CD4-positive, alpha-beta memory T cell (primary cell): ENCODE measurements at regions not wholly inside any gene's neighbourhood (a gene's known extent, or its start where the extent isn't known, plus 50 kb on each side); places are given as distances from the start of the nearest gene placed in this dataset.

Experiments
- CTCF ChIA-PET: fragments of 350-600 bp; sonication (Branson Sonifier 250); formaldehyde crosslinking; loops from one replicate; lab custom pipeline; 2021; ENCODE audit warnings: inconsistent platforms; ENCODE audit not compliant: partially characterized antibody; lab: Charles Lee
- POLR2A ChIA-PET: fragments of 350-600 bp; sonication (Branson Sonifier 250); formaldehyde crosslinking; loops from one replicate; lab custom pipeline; 2021; ENCODE audit not compliant: partially characterized antibody; lab: Charles Lee
- DNase-seq, 5 donors: peaks; one replicate each; pipeline versions ENCODE4 v3.0.0 to v3.0.0-alpha.2; 2020 to 2022; ENCODE audit warnings: mixed read lengths in 1 of 5
- H3K27ac ChIP-seq: one replicate; pipeline ENCODE4 v1.7.0; 2013; ENCODE audit warnings: low read depth, low read length
- H3K27me3 ChIP-seq: 2 replicates; pipeline ENCODE4 v1.7.0; 2013; ENCODE audit warnings: mild to moderate bottlenecking, low read length, moderate library complexity; ENCODE audit not compliant: insufficient read depth
- H3K36me3 ChIP-seq: 2 replicates; pipeline ENCODE4 v1.7.0; 2013; ENCODE audit warnings: mild to moderate bottlenecking, low read length, moderate library complexity; ENCODE audit not compliant: insufficient read depth
- H3K4me1 ChIP-seq: 2 replicates; pipeline ENCODE4 v1.7.0; 2013; ENCODE audit warnings: mild to moderate bottlenecking, low read length, moderate library complexity; ENCODE audit not compliant: insufficient read depth
- H3K4me3 ChIP-seq, 2 donors: one replicate each; pipeline ENCODE4 v1.7.0; 2013; ENCODE audit warnings: low read length in 2 of 2, mild to moderate bottlenecking in 1 of 2
- H3K9me3 ChIP-seq, 2 donors: one replicate each; pipeline ENCODE4 v1.7.0; 2013; ENCODE audit warnings: low read length in 2 of 2, control low read depth in 1 of 2; ENCODE audit not compliant: control insufficient read depth in 1 of 2
- H3K27ac Mint-ChIP-seq, 7 donors: one replicate each; pipeline ENCODE4 v1.8.0; 2020 to 2021; ENCODE audit warnings: mixed read lengths in 7 of 7, mild to moderate bottlenecking in 6 of 7, inconsistent platforms in 3 of 7, moderate library complexity in 3 of 7
- H3K27me3 Mint-ChIP-seq, 2 donors: one replicate each; pipeline ENCODE4 v1.8.0; 2020 to 2021; ENCODE audit warnings: mixed read lengths in 2 of 2
- H3K36me3 Mint-ChIP-seq, 2 donors: one replicate each; pipeline ENCODE4 v1.8.0; 2020 to 2021; ENCODE audit warnings: mixed read lengths in 2 of 2, inconsistent platforms in 1 of 2, mild to moderate bottlenecking in 1 of 2
- H3K4me1 Mint-ChIP-seq, 4 donors: one replicate each; pipeline ENCODE4 v1.8.0; 2020 to 2021; ENCODE audit warnings: mixed read lengths in 4 of 4, mild to moderate bottlenecking in 1 of 4
- H3K4me3 Mint-ChIP-seq, 8 donors: one replicate each; pipeline ENCODE4 v1.8.0; 2020 to 2021; ENCODE audit warnings: mixed read lengths in 8 of 8, mild to moderate bottlenecking in 7 of 8, moderate library complexity in 6 of 8, inconsistent platforms in 3 of 8
- H3K9me3 Mint-ChIP-seq, 8 donors: one replicate each; pipeline ENCODE4 v1.8.0; 2020 to 2021; ENCODE audit warnings: mixed read lengths in 8 of 8, mild to moderate bottlenecking in 5 of 8, inconsistent platforms in 3 of 8, moderate library complexity in 1 of 8
- intact Hi-C: fragments of 100-400 bp; cut with micrococcal nuclease; formaldehyde crosslinking; loops from one replicate; pipeline ENCODE4 v1.15.1; 2023

- Mint-ChIP-seq H3K9me3 (peaks cover 0 to 7% (median 4%) of the 10 kb centered on the region in 8 donors), H3K36me3 (peaks cover 0 to 3% of the 10 kb centered on the region in 2 donors), H3K27ac (no peak overlapping the region), H3K4me3 (no peak overlapping the region), H3K4me1 (peaks cover 0 to 1% (median 0%) of the 10 kb centered on the region in 4 donors), H3K27me3 (peaks cover 6 to 19% of the 10 kb centered on the region in 2 donors)
- ChIA-PET CTCF (no interaction called here), POLR2A (no interaction called here)
- Histone ChIP-seq H3K27ac (no peak overlapping the region), H3K4me3 (no peak overlapping the region), H3K27me3 (no peaks in the 10 kb centered on the region), H3K4me1 (no peaks in the 10 kb centered on the region), H3K9me3 (no peaks in the 10 kb centered on the region), H3K36me3 (no peaks in the 10 kb centered on the region)
- intact Hi-C loops, result no loop called here
- DNase-seq, result no peak
Observed at GRCh38 chr3:70811880-70812279, 499.4 kb upstream of the MDFIC2 start.

DNA sequence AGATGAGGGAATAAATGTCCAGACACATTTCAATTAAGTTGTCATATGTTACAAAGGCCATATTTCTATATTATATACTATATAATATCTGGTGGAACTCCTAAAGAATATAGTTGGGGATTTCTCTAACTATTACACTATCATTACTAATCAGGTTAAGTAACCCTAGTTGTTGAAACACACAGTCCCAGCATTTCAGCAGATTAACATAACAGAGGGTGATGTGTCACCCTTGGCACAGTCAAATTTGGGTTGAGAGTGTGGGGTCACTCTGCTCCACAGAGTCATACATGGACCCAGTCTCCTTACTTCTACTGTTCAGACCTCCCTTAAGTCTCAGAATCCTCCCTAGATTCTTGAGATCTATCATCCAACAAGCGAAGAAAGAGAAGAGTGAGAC lies 496.4 kb upstream of the MDFIC2 start:
- Histone ChIP-seq H3K9me3 (no peaks in the 10 kb centered on the region), H3K36me3 (no peaks in the 10 kb centered on the region), H3K27me3 (no peaks in the 10 kb centered on the region), H3K27ac (no peak overlapping the region), H3K4me1 (no peaks in the 10 kb centered on the region), H3K4me3 (no peak overlapping the region)
- peaks cover 0 to 2% (median 0%) of the 10 kb centered on the region in 8 donors for H3K9me3 Mint-ChIP-seq
- no peak for DNase-seq
- H3K4me3 Mint-ChIP-seq, result no peak overlapping the region
- H3K36me3 Mint-ChIP-seq, result no peaks in the 10 kb centered on the region
- H3K4me1 Mint-ChIP-seq, result peaks cover 0 to 2% (median 0%) of the 10 kb centered on the region in 4 donors
- ChIA-PET POLR2A (no interaction called here), CTCF (no interaction called here)
- H3K27ac Mint-ChIP-seq, result no peak overlapping the region
- intact Hi-C loops, result no loop called here
- H3K27me3 Mint-ChIP-seq, result peaks cover 10 to 17% of the 10 kb centered on the region in 2 donors

GRCh38 chr3:70806556-70806955 lies 494.1 kb upstream of the MDFIC2 start:
- Mint-ChIP-seq H3K27ac (no peak overlapping the region), H3K27me3 (peaks cover 12 to 20% of the 10 kb centered on the region in 2 donors), H3K9me3 (peaks cover 0 to 2% (median 0%) of the 10 kb centered on the region in 8 donors), H3K36me3 (no peaks in the 10 kb centered on the region), H3K4me3 (no peak overlapping the region), H3K4me1 (peaks cover 0 to 2% (median 0%) of the 10 kb centered on the region in 4 donors)
- no peak overlapping the region for H3K27ac ChIP-seq
- no peaks in the 10 kb centered on the region for H3K9me3 ChIP-seq
- POLR2A ChIA-PET, result no interaction called here
- no peak overlapping the region for H3K4me3 ChIP-seq
- H3K36me3 ChIP-seq, result no peaks in the 10 kb centered on the region
- CTCF ChIA-PET, result no interaction called here
- intact Hi-C loops, result no loop called here
- DNase-seq, result no peak
- no peaks in the 10 kb centered on the region for H3K4me1 ChIP-seq
- no peaks in the 10 kb centered on the region for H3K27me3 ChIP-seq

DNA sequence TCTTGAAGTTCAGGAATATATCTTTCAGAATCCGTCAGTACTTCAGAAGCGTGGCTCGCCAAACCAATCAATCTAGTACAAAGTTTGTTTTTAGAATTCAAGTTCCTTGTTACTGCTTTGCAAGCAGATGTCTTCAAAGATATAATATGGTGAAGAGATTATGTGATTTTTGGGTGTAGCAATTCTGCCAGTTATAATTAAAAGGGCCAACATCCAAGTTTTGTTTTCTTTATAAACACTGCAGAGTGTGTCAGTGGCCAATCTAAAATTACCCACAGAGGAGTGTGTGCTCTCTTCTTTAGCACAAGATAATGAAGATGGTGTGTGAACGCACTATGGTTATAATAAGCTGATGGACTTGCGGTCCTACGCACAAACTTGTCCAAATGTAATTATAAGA lies 493.6 kb upstream of the MDFIC2 start:
- Histone ChIP-seq H3K27me3 (no peaks in the 10 kb centered on the region), H3K4me3 (no peak overlapping the region), H3K36me3 (no peaks in the 10 kb centered on the region), H3K4me1 (no peaks in the 10 kb centered on the region), H3K9me3 (no peaks in the 10 kb centered on the region), H3K27ac (no peak overlapping the region)
- Mint-ChIP-seq H3K27ac (no peak overlapping the region), H3K4me1 (peaks cover 0 to 2% (median 0%) of the 10 kb centered on the region in 4 donors), H3K27me3 (peaks cover 12 to 20% of the 10 kb centered on the region in 2 donors), H3K9me3 (peaks cover 0 to 2% (median 0%) of the 10 kb centered on the region in 8 donors), H3K36me3 (no peaks in the 10 kb centered on the region), H3K4me3 (no peak overlapping the region)
- intact Hi-C loops, result no loop called here
- ChIA-PET POLR2A (no interaction called here), CTCF (no interaction called here)
- no peak for DNase-seq

- H3K27ac ChIP-seq, result no peak overlapping the region
- peaks cover 12 to 20% of the 10 kb centered on the region in 2 donors for H3K27me3 Mint-ChIP-seq
- no peaks in the 10 kb centered on the region for H3K36me3 ChIP-seq
- H3K36me3 Mint-ChIP-seq, result no peaks in the 10 kb centered on the region
- no peak overlapping the region for H3K4me3 ChIP-seq
- no peak overlapping the region for H3K4me3 Mint-ChIP-seq
- H3K4me1 Mint-ChIP-seq, result peaks cover 0 to 2% (median 0%) of the 10 kb centered on the region in 4 donors
- POLR2A ChIA-PET, result no interaction called here
- no peaks in the 10 kb centered on the region for H3K27me3 ChIP-seq
- peaks cover 0 to 2% (median 0%) of the 10 kb centered on the region in 8 donors for H3K9me3 Mint-ChIP-seq
- CTCF ChIA-PET, result no interaction called here
- H3K4me1 ChIP-seq, result no peaks in the 10 kb centered on the region
- DNase-seq, result no peak
- intact Hi-C loops, result no loop called here
- no peak overlapping the region for H3K27ac Mint-ChIP-seq
- no peaks in the 10 kb centered on the region for H3K9me3 ChIP-seq
Observed at GRCh38 chr3:70805061-70805889, 492.8 kb upstream of the MDFIC2 start.

GRCh38 chr3:70803891-70804290 lies 491.5 kb upstream of the MDFIC2 start:
- Histone ChIP-seq H3K27ac (no peak overlapping the region), H3K9me3 (no peaks in the 10 kb centered on the region), H3K4me3 (no peak overlapping the region), H3K27me3 (peaks cover under 1% of the 10 kb centered on the region), H3K4me1 (no peaks in the 10 kb centered on the region), H3K36me3 (no peaks in the 10 kb centered on the region)
- no peaks in the 10 kb centered on the region for H3K36me3 Mint-ChIP-seq
- ChIA-PET CTCF (no interaction called here), POLR2A (no interaction called here)
- no peak overlapping the region for H3K27ac Mint-ChIP-seq
- H3K4me1 Mint-ChIP-seq, result peaks cover 0 to 2% (median 0%) of the 10 kb centered on the region in 4 donors
- intact Hi-C loops, result no loop called here
- peaks cover 0 to 2% (median 0%) of the 10 kb centered on the region in 8 donors for H3K9me3 Mint-ChIP-seq
- DNase-seq, result no peak
- peaks cover 16 to 26% of the 10 kb centered on the region in 2 donors for H3K27me3 Mint-ChIP-seq
- no peak overlapping the region for H3K4me3 Mint-ChIP-seq

- no peak for DNase-seq
- H3K36me3 ChIP-seq, result no peaks in the 10 kb centered on the region
- POLR2A ChIA-PET, result no interaction called here
- no peak overlapping the region for H3K27ac ChIP-seq
- H3K4me3 Mint-ChIP-seq, result no peak overlapping the region
- peaks cover 0 to 2% (median 0%) of the 10 kb centered on the region in 8 donors for H3K9me3 Mint-ChIP-seq
- H3K27me3 ChIP-seq, result peaks cover 4% of the 10 kb centered on the region
- H3K4me1 Mint-ChIP-seq, result peaks cover 0 to 2% (median 0%) of the 10 kb centered on the region in 4 donors
- CTCF ChIA-PET, result no interaction called here
- H3K4me3 ChIP-seq, result no peak overlapping the region
- H3K27ac Mint-ChIP-seq, result no peak overlapping the region
- intact Hi-C loops, result no loop called here
- no peaks in the 10 kb centered on the region for H3K9me3 ChIP-seq
- H3K27me3 Mint-ChIP-seq, result peaks cover 17 to 25% of the 10 kb centered on the region in 2 donors
- no peaks in the 10 kb centered on the region for H3K36me3 Mint-ChIP-seq
- H3K4me1 ChIP-seq, result no peaks in the 10 kb centered on the region
Observed at GRCh38 chr3:70803319-70803718, 490.9 kb upstream of the MDFIC2 start.
